K562 (cell line): ENCODE measurements at regions not wholly inside any gene's neighbourhood (a gene's known extent, or its start where the extent isn't known, plus 50 kb on each side); places are given as distances from the start of the nearest gene placed in this dataset.

Experiments
- ATAC-seq: fragments of 200-7000 bp; cut with Tn5 transposase; 3 replicates; pipeline ENCODE4 v1.9.1; 2020; ENCODE audit warnings: moderate library complexity
- BruUV-seq: library from RNA; stranded (reverse); fragments of 400-500 nt; replicated peaks from 2 replicates; lab custom pipeline; 2021; lab: Mats Ljungman, UMichigan
- CTCF ChIA-PET: fragments of 300-600 bp; formaldehyde crosslinking; extraction: SDS; loops from one replicate; lab custom pipeline; 2021; ENCODE audit warnings: low intra/inter-chr PET ratio; lab: Yijun Ruan, JAX
- POLR2A ChIA-PET: fragments of 300-600, 350-650 bp; sonication (Branson Sonifier 250); formaldehyde crosslinking; extraction: SDS; loops from one replicate; lab custom pipeline; 2021; ENCODE audit warnings: antibody characterized with exemption, inconsistent platforms; lab: Yijun Ruan, JAX
- DNase-seq, 4 experiments: peaks; one replicate each; pipeline versions ENCODE4 v3.0.0 to v3.0.0-alpha.2; 2011 to 2018; ENCODE audit warnings: low spot score in 3 of 4, mixed read lengths in 3 of 4; ENCODE audit errors: extremely low read depth in 1 of 4
- FAIRE-seq: peaks from 2 replicates; lab custom pipeline; 2011; peaks lifted over from hg19 to GRCh38; lab: Jason Lieb, UNC
- H2AFZ ChIP-seq: 2 replicates; pipeline ENCODE4 v1.6.0; 2011; ENCODE audit warnings: low read depth, low read length, control low read depth, inconsistent platforms
- H3K27ac ChIP-seq: fragments of 200-600 bp; 3 replicates; pipeline ENCODE4 v1.8.0; 2011; ENCODE audit warnings: low read depth, mild to moderate bottlenecking, control low read depth, inconsistent platforms, low read length, moderate library complexity, mixed read lengths; ENCODE audit errors: extremely low read depth
- H3K27me3 ChIP-seq, 2 experiments: fragments of 300-600 bp in 1 of 2; 2 replicates in 1 of 2; 3 replicates in 1 of 2; pipeline versions ENCODE4 v1.6.0 to v1.8.0; 2011; ENCODE audit warnings: inconsistent platforms in 2 of 2, low read length in 2 of 2, mild to moderate bottlenecking in 1 of 2, mixed read lengths in 1 of 2, moderate library complexity in 1 of 2; ENCODE audit not compliant: control insufficient read depth in 2 of 2, insufficient read depth in 2 of 2
- H3K36me3 ChIP-seq: fragments of 300-600 bp; 3 replicates; pipeline ENCODE4 v1.8.0; 2011; ENCODE audit warnings: mild to moderate bottlenecking, low read length, inconsistent platforms; ENCODE audit not compliant: control insufficient read depth, insufficient read depth
- H3K4me1 ChIP-seq, 2 experiments: fragments of 200-600 bp in 1 of 2; replicated peaks in 1 of 2; 2 replicates in 1 of 2; 3 replicates in 1 of 2; pipeline versions ENCODE4 v1.5.1 to v1.8.0; 2011; ENCODE audit warnings: inconsistent platforms in 2 of 2, low read length in 2 of 2, mild to moderate bottlenecking in 1 of 2, mixed read lengths in 1 of 2, moderate library complexity in 1 of 2; ENCODE audit not compliant: control insufficient read depth in 2 of 2, insufficient read depth in 2 of 2
- H3K4me2 ChIP-seq: 2 replicates; pipeline ENCODE4 v1.6.1; 2011; ENCODE audit warnings: low read length, control low read depth, inconsistent platforms, mixed read lengths; ENCODE audit not compliant: insufficient read depth
- H3K4me3 ChIP-seq: fragments of 200-600 bp; sonication (generic), shearing (Covaris generic); 2 replicates; pipeline ENCODE4 v1.5.1; 2016; ENCODE audit warnings: control low read depth, inconsistent platforms
- H3K79me2 ChIP-seq: fragments of 200-600 bp; 3 replicates; pipeline ENCODE4 v1.8.0; 2011; ENCODE audit warnings: low read length, inconsistent platforms; ENCODE audit not compliant: control insufficient read depth, insufficient read depth
- H3K9ac ChIP-seq, 2 experiments: 2 replicates each; pipeline versions ENCODE4 v1.6.0 to v1.6.1; 2011; ENCODE audit warnings: low read depth in 2 of 2, low read length in 2 of 2, control low read depth in 1 of 2, inconsistent platforms in 1 of 2, mild to moderate bottlenecking in 1 of 2, mixed read lengths in 1 of 2; ENCODE audit not compliant: insufficient read depth in 1 of 2
- H3K9me1 ChIP-seq: one replicate; pipeline ENCODE4 v1.6.0; 2011; ENCODE audit warnings: inconsistent platforms, mild to moderate bottlenecking, low read length, moderate library complexity; ENCODE audit not compliant: control insufficient read depth, insufficient read depth
- H3K9me3 ChIP-seq: replicated peaks from 2 replicates; pipeline ENCODE4 v1.5.1; 2011; ENCODE audit warnings: low read depth, low read length, inconsistent platforms; ENCODE audit not compliant: control insufficient read depth, insufficient read depth
- H4K20me1 ChIP-seq: replicated peaks from 2 replicates; pipeline ENCODE4 v1.6.1; 2011; ENCODE audit warnings: low read length, inconsistent platforms, mixed read lengths; ENCODE audit not compliant: control insufficient read depth, insufficient read depth
- ASH1L ChIP-seq: fragments of 450-650 bp; IDR thresholded peaks from 2 replicates; pipeline ENCODE4 v1.6.1; 2018; ENCODE audit warnings: borderline replicate concordance, mild to moderate bottlenecking, low read depth; ENCODE audit not compliant: partially characterized antibody
- CHD4 ChIP-seq: fragments of 200-600 bp; sonication (generic); IDR thresholded peaks from 3 replicates; pipeline ENCODE4 v1.6.1; 2012; ENCODE audit warnings: low read depth, mild to moderate bottlenecking, mixed read lengths, low read length, inconsistent platforms; ENCODE audit not compliant: insufficient read depth, insufficient replicate concordance, poor library complexity, severe bottlenecking
- CTBP1 ChIP-seq: fragments of 450-650 bp; IDR thresholded peaks from 2 replicates; pipeline ENCODE4 v1.6.1; 2016; ENCODE audit warnings: borderline replicate concordance
- ESRRB ChIP-seq: fragments of 250-450 bp; sonication (Bioruptor Pico); IDR thresholded peaks from 2 replicates; pipeline ENCODE4 v1.5.0; 2020; ENCODE audit warnings: mild to moderate bottlenecking, moderate library complexity, borderline replicate concordance
- GATAD2B ChIP-seq: fragments of 450-650 bp; IDR thresholded peaks from 2 replicates; pipeline ENCODE4 v1.6.1; 2017; ENCODE audit warnings: mild to moderate bottlenecking, borderline replicate concordance
- MCM5 ChIP-seq: fragments of 450-650 bp; IDR thresholded peaks from 2 replicates; pipeline ENCODE4 v1.6.1; 2016; ENCODE audit warnings: low read depth
- MTF1 ChIP-seq: fragments of 250-450 bp; sonication (Bioruptor Pico); IDR thresholded peaks from 2 replicates; pipeline ENCODE4 v1.9.0; 2021; ENCODE audit warnings: moderate library complexity, mild to moderate bottlenecking, inconsistent platforms, borderline replicate concordance
- MYNN ChIP-seq, 2 experiments: sonication (generic); formaldehyde crosslinking in 1 of 2; IDR thresholded peaks; 2 replicates each; pipeline versions ENCODE4 v1.5.0 to v1.6.1; 2016 to 2020; ENCODE audit warnings: antibody characterized with exemption in 1 of 2, missing genetic modification reagents in 1 of 2
- PHF20 ChIP-seq: fragments of 450-650 bp; IDR thresholded peaks from 2 replicates; pipeline ENCODE4 v1.6.1; 2018; ENCODE audit not compliant: partially characterized antibody
- SMAD1 ChIP-seq: fragments of 150-350 bp; IDR thresholded peaks from 2 replicates; pipeline ENCODE4 v1.6.1; 2014; ENCODE audit warnings: low read length, low read depth; ENCODE audit not compliant: partially characterized antibody
- SMC3 ChIP-seq: conservative IDR thresholded peaks from 2 replicates; pipeline ENCODE4 v1.6.1; 2011; ENCODE audit warnings: low read depth, low read length, improper control_type of control experiment; ENCODE audit not compliant: insufficient read depth
- SNAPC5 ChIP-seq: fragments of 250-450 bp; sonication (Bioruptor Pico); IDR thresholded peaks from 2 replicates; pipeline ENCODE4 v1.8.0; 2021; ENCODE audit warnings: moderate library complexity, mild to moderate bottlenecking, inconsistent platforms
- USF2 ChIP-seq: sonication (generic); formaldehyde crosslinking; IDR thresholded peaks from 2 replicates; pipeline ENCODE4 v1.5.0; 2020; ENCODE audit warnings: missing genetic modification reagents
- YBX1 ChIP-seq: fragments of 450-650 bp; IDR thresholded peaks from 2 replicates; pipeline ENCODE4 v1.7.1; 2016; ENCODE audit warnings: mild to moderate bottlenecking
- ZFPM2 ChIP-seq: fragments of 250-450 bp; sonication (Bioruptor Pico); IDR thresholded peaks from 2 replicates; pipeline ENCODE4 v1.5.1; 2022; ENCODE audit warnings: mild to moderate bottlenecking
- ZNF384 ChIP-seq: IDR thresholded peaks from 2 replicates; pipeline ENCODE4 v1.6.1; 2012; ENCODE audit warnings: low read depth, low read length, improper control_type of control experiment
- ZNF395 ChIP-seq: fragments of 200-800 bp; sonication (Bioruptor generic); IDR thresholded peaks from 2 replicates; pipeline ENCODE4 v1.6.1; 2017; ENCODE audit warnings: missing genetic modification characterization, missing compliant biosample characterization
- ZNF57 ChIP-seq: fragments of 450-650 bp; formaldehyde crosslinking; IDR thresholded peaks from 2 replicates; pipeline ENCODE4 v1.4.0; 2020; ENCODE audit warnings: mild to moderate bottlenecking, moderate library complexity
- ZNF76 ChIP-seq: fragments of 250-450 bp; sonication (Bioruptor Pico); IDR thresholded peaks from 2 replicates; pipeline ENCODE4 v1.4.0; 2020; ENCODE audit warnings: mild to moderate bottlenecking, moderate library complexity, borderline replicate concordance
- WGBS: fragments of 100-300 bp; shearing (Covaris generic); methylation state at CpG from one replicate; pipeline ENCODE4 v1.1.6; 2016; ENCODE audit warnings: low coverage, mixed read lengths; ENCODE audit not compliant: insufficient coverage; ENCODE audit errors: missing lambda C conversion rate; 5-methylcytosine and 5-hydroxymethylcytosine counted together
- in situ Hi-C: fragments of 300-500 bp; cut with MboI; formaldehyde crosslinking; loops from 4 replicates; pipeline ENCODE4 v1.15.0; 2018; ENCODE audit warnings: inconsistent platforms, mixed read lengths
- intact Hi-C: fragments of 100-400 bp; cut with micrococcal nuclease; formaldehyde crosslinking; loops from 2 replicates; pipeline ENCODE4 v1.14.2; 2022

GRCh38 chr7:47636433-47637175 lies 54.7 kb upstream of the TNS3 start:
- ATAC-seq (no peak), DNase-seq (no peak), FAIRE-seq (no peak)
- no peak overlapping the region for H2AFZ ChIP-seq
- intact Hi-C loops (no loop called here), in situ Hi-C loops (no loop called here)
- WGBS: 1% methylated on average over 20 of the region's 20 CpGs
- ChIA-PET CTCF (no interaction called here), POLR2A (no interaction called here)
- H3K79me2 ChIP-seq: no peaks in the 10 kb centered on the region
- H3K9me1 ChIP-seq: no peaks in the 10 kb centered on the region
- TF ChIP-seq CTBP1 (no peak), USF2 (CRISPR knock-in tag) (no peak), ASH1L (no peak), ZNF395 (CRISPR knock-in tag) (no peak), ZNF76 (CRISPR knock-in tag) (no peak), ZFPM2 (CRISPR knock-in tag) (no peak), CHD4 (no peak), SNAPC5 (CRISPR knock-in tag) (no peak), MYNN (IDR thresholded peaks at IDR 0.05) (no peak), MYNN (CRISPR knock-in tag; IDR thresholded peaks at IDR 0.05) (no peak), ZNF384 (no peak), MCM5 (no peak), SMAD1 (no peak), ESRRB (CRISPR knock-in tag) (no peak), GATAD2B (no peak), PHF20 (no peak), SMC3 (no peak), ZNF57 (CRISPR knock-in tag) (no peak), MTF1 (CRISPR knock-in tag) (no peak), YBX1 (no peak)
- no peaks in the 10 kb centered on the region for H3K9me3 ChIP-seq
- H3K4me2 ChIP-seq: no peak overlapping the region
- no peak overlapping the region for H3K4me3 ChIP-seq
- H3K36me3 ChIP-seq: no peaks in the 10 kb centered on the region
- H3K27me3 ChIP-seq: peaks cover 0 to 46% of the 10 kb centered on the region in 2 experiments; a peak in 2 of 5 replicates
- BruUV-seq: no TSS peak
- no peaks in the 10 kb centered on the region; a peak in 1 of 5 replicates for H3K4me1 ChIP-seq
- H3K27ac ChIP-seq: no peak overlapping the region
- H3K9ac ChIP-seq: no peak overlapping the region
- H4K20me1 ChIP-seq: no peaks in the 10 kb centered on the region
